ELR (cell line): ENCODE measurements at regions not wholly inside any gene's neighbourhood (a gene's known extent, or its start where the extent isn't known, plus 50 kb on each side); places are given as distances from the start of the nearest gene placed in this dataset.
"Not testable (repeated sequence)": the region's sequence is repeated elsewhere in the genome, so short reads cannot be mapped to it uniquely, and the experiment has no call there.

Source experiments
- DNase-seq: peaks from one replicate; pipeline ENCODE4 v3.0.0-alpha.2; 2015; ENCODE audit warnings: low read depth

GRCh38 chr11:127965939-127966668, 621.3 kb downstream of the ETS1 start:
- DNase-seq = peak; percentile 2

- DNase-seq = no peak
Observed at GRCh38 chr11:127962416-127962815, 624.9 kb downstream of the ETS1 start.

GRCh38 chr11:127950162-127950561, 637.2 kb downstream of the ETS1 start:
- DNase-seq = no peak

DNA sequence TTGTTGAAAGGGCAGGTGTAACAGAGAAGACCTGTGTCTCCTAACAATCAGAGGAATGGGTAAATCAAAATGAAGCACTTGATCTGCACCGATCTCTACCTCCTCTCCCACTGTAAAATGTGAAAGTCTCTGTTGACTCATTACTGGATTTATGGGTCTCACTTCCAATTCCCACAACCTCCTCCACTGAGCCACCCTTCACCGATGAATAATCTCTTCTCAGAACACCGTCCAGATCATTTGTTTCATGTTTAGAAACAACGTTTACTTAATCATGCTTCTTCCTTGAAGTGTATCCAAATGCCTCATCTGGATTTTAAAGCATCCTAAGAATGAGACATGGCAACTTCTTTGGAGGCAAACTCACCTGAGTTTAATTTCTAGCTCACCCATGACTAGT, 643.6 kb downstream of the ETS1 start:
- DNase-seq = peak; percentile 3

DNA sequence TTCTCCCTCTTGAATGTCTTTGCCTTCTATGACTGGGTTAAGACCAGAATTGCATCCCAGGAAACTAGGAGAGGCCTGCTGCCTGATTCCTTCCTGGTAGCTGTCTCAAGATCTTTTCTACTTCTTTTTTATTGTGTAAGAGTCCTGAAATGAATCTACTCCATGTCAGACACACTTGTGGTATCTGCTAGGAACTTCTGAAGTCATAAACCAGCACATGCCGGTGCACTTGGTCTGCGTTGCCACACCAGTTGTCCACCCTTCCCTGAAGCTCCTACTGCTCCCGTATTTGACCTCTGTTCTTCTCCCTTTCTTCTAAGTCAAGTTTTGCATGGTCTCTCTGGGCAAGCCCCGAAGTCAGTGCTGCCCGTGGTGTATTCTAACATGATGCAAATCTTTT, 644.2 kb downstream of the ETS1 start:
- no peak for DNase-seq

GRCh38 chr11:127941554-127941953, 645.8 kb downstream of the ETS1 start:
- not testable (repeated sequence) for DNase-seq

DNA sequence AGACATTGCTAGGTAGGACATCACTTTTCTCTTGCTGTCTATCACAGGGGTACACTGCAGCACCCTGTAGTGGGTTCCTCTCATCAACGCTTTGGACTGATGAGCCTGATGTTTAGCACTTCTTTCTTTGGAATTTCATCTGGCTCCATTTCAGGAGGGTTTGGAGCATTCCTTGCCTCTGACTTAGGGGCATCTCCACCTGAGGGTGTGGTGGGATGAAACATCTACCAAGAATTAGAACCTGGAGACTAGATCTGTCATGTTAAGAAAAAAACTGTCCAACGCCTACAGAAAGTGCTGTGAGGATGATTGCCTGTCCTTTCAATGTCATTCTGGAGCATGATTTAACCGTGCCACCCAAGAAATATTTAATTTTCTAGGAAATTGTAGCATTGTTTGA, 648.4 kb downstream of the ETS1 start:
- DNase-seq = no peak

DNA sequence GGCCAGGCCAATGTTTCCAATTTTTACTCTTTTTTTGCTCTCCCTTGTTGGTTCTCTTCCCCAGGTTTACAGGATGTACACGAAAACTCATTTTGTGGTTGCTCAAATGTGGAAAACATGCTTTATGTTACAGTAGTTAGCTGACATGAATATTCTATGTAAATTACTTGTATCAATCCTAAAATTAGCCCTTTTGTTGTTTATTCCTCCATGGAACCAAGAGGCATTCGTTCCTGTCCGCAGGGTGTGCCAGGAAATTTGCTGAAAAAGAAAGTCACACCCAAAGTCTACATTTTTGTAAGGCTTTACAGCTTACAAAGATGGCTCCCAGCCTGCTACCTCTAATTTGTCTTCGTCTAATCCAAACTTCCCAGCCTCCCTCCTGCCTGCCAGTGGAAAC, 652.3 kb downstream of the ETS1 start:
- no peak for DNase-seq

- DNase-seq = peak; percentile 36
Observed at GRCh38 chr11:127933961-127934360, 653.4 kb downstream of the ETS1 start.

- no peak for DNase-seq
Observed at GRCh38 chr11:127931803-127932202, 655.6 kb downstream of the ETS1 start.

- DNase-seq = no peak
Observed at GRCh38 chr11:127926721-127927120, 660.6 kb downstream of the ETS1 start.

GRCh38 chr11:127925475-127925874, 661.9 kb downstream of the ETS1 start:
- peak; percentile 58 for DNase-seq

- peak; percentile 88 for DNase-seq
Observed at GRCh38 chr11:127919206-127920000, 668.0 kb downstream of the ETS1 start.

DNA sequence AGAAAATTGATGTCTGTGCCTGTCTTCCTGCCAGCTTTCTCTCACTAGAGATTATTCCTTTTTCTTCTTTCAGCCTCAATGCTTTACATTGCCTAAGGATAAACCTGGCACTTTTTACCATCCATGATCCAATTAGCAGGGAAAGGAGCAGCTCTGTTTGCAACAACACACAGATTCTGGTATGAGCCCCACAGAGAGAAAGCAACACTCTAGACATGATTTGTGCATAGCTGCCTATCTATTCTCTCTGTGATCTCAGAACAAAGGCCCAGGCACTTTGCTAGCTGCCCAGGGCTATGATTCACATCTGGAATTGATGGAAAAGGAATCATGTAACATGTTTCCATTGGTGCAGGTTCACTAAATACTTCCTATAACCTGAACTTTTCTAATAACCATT, 685.0 kb downstream of the ETS1 start:
- no peak for DNase-seq

- peak; percentile 13 for DNase-seq
Observed at GRCh38 chr11:127898422-127899365, 688.7 kb downstream of the ETS1 start.

DNA sequence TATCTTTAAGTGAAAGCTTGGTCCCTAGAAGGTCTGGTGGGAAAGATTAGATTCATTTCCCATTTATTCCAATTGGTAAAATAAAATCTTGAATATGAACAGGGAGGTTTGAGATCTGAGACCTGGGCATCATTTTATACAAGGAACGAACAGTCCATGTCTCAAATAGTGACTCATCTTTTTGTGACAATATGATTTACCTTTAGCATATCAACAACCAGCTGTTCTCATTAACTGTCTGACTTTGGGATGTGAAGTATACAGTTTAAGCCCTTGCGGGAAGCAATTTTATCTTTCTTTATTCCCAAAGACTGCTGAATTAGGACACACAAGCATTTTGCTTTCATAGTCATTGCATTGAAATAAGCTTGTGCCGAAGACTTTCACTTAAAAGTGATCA, 691.6 kb downstream of the ETS1 start:
- no peak for DNase-seq

- no peak for DNase-seq
Observed at GRCh38 chr11:127894316-127894715, 693.0 kb downstream of the ETS1 start.

DNA sequence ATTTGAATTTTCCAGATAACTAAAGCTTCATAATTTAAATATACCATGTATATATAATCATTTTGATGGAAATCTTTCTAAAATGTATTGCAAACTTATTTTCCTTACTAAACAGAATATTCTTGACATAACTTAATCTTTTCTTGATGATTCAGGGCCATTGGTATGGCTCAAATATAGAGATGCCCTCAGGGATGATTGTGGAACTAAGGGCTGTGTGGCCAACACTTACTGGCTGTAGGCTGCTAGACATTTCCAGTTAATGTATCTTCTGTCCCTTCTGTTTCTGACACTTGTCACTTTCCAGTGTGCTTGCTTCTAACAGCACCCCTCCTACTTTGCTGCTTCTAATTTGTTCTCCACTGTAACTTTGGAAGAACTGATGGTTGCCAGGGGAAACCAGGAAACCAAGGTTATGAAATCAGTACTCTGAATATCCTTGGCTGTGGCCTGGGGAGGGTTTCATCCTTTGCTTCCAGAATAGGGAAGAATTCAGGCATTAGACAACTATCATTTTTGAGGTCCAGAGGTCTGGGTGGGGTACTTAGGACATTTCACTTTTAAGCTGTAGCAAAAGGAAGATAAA, 697.2 kb downstream of the ETS1 start:
- DNase-seq = peak; percentile 70

DNA sequence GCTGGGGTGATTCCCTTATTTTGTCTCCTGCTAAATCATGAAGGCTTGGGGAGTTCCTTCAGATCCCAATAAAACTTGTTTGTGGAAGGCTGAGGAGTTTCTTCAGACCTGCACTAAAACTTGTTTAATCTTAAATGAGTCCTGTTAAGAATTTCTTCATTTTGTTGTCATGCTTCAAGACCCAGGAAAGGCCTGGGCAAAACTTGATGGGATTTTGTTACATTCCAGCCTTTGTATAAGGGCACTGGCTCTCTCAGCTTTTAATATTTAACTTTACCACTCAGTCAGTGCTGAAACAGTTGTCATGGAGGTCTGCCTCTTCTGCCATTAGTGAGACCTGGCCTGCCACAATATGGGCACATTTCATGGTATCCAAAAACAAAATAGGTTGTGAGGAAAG, 699.0 kb downstream of the ETS1 start:
- DNase-seq = no peak

DNA sequence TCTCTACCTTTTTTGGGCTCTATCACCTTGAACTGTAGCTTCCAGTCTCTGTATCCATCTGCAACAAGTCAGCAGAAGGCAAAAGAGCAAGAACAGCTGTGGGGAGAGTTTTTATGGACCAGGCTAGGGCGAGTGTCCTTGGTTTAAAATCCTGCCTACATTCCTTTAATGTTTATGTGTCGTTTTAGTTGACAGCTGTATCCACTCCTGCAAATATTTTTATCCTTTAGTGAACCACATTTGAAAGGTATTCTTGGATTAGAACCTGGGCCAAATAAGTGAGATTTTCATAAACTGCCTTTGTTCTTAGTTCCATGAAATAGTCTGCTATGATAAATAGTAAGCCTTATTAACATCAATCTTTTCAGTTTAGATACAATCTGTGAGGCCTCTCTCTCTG, 712.2 kb downstream of the ETS1 start:
- no peak for DNase-seq

DNA sequence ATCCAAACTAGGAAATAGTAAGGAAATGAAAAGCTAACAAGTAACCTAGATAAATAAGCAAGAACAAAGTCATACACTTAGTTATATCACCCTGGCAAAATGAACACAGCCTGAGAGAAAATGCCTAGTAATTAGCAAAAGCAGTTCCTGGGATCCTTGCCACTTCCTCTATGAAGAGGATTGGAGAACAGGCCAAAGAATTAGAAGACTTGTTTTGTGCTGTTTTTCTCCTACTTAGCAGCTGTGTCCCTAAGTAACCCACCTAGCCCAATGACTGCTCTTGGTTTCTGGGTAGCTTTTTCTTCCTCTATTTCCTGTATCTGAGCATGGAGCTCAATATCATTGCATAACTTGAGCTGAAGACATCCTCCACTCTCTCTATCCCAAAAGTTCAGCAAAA, 713.9 kb downstream of the ETS1 start:
- DNase-seq = no peak

DNA sequence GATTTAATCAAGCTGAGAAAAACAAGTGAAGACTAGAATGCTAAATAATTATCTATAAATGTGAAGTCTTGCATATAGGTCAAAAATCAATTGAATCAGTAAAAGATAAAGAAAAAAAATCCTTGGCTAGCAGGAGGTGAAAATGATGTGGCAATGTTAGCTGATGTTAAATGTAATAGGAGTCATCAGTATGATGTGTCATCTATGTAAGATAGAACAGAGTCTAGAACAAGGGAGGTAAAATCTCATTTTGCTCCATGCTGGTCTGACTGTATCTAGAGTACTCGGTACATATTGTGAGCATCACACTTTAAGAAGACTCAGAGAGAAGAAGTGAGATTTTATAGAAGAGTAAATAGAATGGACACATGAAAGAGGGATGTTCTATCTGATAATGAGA, 721.2 kb downstream of the ETS1 start:
- no peak for DNase-seq
